Mesendoderm (in vitro differentiated cells): ENCODE measurements at regions not wholly inside any gene's neighbourhood (a gene's known extent, or its start where the extent isn't known, plus 50 kb on each side); places are given as distances from the start of the nearest gene placed in this dataset.

Source experiments
- DNase-seq: peaks from one replicate; pipeline ENCODE4 v3.0.0; 2013
- H2AK5ac ChIP-seq: 2 replicates; pipeline ENCODE4 v1.6.1; 2013; ENCODE audit warnings: low read length, inconsistent platforms
- H2BK120ac ChIP-seq: 2 replicates; pipeline ENCODE4 v1.6.1; 2013; ENCODE audit warnings: low read depth, mild to moderate bottlenecking, low read length, moderate library complexity, mixed read lengths
- H2BK15ac ChIP-seq: replicated peaks from 2 replicates; pipeline ENCODE4 v1.6.1; 2013; ENCODE audit warnings: low read depth, mild to moderate bottlenecking, moderate library complexity
- H2BK5ac ChIP-seq: 2 replicates; pipeline ENCODE4 v1.6.1; 2013; ENCODE audit warnings: low read length, inconsistent platforms
- H3K18ac ChIP-seq: 2 replicates; pipeline ENCODE4 v1.6.1; 2013; ENCODE audit warnings: mild to moderate bottlenecking, low read length, mixed read lengths
- H3K23ac ChIP-seq: one replicate; pipeline ENCODE4 v1.6.1; 2013; ENCODE audit warnings: low read length
- H3K27ac ChIP-seq: 2 replicates; pipeline ENCODE4 v1.5.1; 2013; ENCODE audit warnings: low read depth, mild to moderate bottlenecking, inconsistent platforms, low read length, moderate library complexity
- H3K27me3 ChIP-seq: 2 replicates; pipeline ENCODE4 v1.6.1; 2013; ENCODE audit warnings: low read length, control low read depth, mild to moderate bottlenecking, inconsistent platforms; ENCODE audit not compliant: insufficient read depth, poor library complexity
- H3K36me3 ChIP-seq: 2 replicates; pipeline ENCODE4 v1.6.1; 2013; ENCODE audit warnings: low read length, inconsistent platforms; ENCODE audit not compliant: control insufficient read depth, insufficient read depth
- H3K4ac ChIP-seq: one replicate; pipeline ENCODE4 v1.6.1; 2013; ENCODE audit warnings: low read depth, mild to moderate bottlenecking, low read length, moderate library complexity
- H3K4me1 ChIP-seq: 2 replicates; pipeline ENCODE4 v1.6.1; 2013; ENCODE audit warnings: low read depth, low read length, inconsistent platforms; ENCODE audit not compliant: control insufficient read depth
- H3K4me2 ChIP-seq: 2 replicates; pipeline ENCODE4 v1.6.1; 2013; ENCODE audit warnings: low read length
- H3K4me3 ChIP-seq: 2 replicates; pipeline ENCODE4 v1.5.1; 2013; ENCODE audit warnings: mild to moderate bottlenecking, low read length
- H3K56ac ChIP-seq: one replicate; pipeline ENCODE4 v1.6.1; 2013; ENCODE audit warnings: low read length
- H3K79me1 ChIP-seq: 2 replicates; pipeline ENCODE4 v1.6.1; 2013; ENCODE audit warnings: low read length, inconsistent platforms
- H3K79me2 ChIP-seq: 2 replicates; pipeline ENCODE4 v1.6.1; 2013; ENCODE audit warnings: mild to moderate bottlenecking, low read length; ENCODE audit not compliant: control insufficient read depth, insufficient read depth
- H3K9ac ChIP-seq: 2 replicates; pipeline ENCODE4 v1.6.1; 2013; ENCODE audit warnings: low read length, inconsistent platforms
- H4K5ac ChIP-seq: one replicate; pipeline ENCODE4 v1.6.1; 2013; ENCODE audit warnings: low read length
- H4K8ac ChIP-seq: one replicate; pipeline ENCODE4 v1.6.1; 2013; ENCODE audit warnings: low read depth, mild to moderate bottlenecking, control low read depth, low read length, moderate library complexity
- WGBS: extraction: QIAGEN DNeasy Blood & Tissue Kit; methylation state at CpG from one replicate; pipeline ENCODE4 v1.1.7; 2013; ENCODE audit warnings: low lambda C conversion rate, missing lambda C conversion rate; ENCODE audit not compliant: insufficient coverage; ENCODE audit errors: extremely low coverage; 5-methylcytosine and 5-hydroxymethylcytosine counted together

DNA sequence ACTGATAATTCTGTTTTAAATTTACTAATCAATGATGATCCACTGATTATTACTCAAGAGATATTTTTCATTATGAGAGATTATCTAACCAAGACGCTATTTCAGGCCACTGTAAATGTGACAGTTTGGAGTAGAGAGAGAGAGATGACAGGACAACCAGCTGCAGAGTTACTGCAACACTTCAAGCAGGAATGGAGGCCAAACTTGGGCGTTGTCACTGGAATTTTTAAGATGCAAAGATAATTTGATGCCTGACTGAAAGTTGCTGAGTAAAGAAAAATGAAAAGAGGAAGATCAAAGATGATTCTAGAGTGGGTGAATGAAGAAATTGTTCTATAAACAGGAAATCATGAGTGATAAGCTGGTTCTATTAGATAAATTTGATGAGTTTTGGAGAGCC, 1302.1 kb upstream of the TMEFF2 start:
- Histone ChIP-seq H3K23ac (no peak overlapping the region), H3K56ac (no peak overlapping the region), H3K4me1 (no peaks in the 10 kb centered on the region), H4K8ac (no peak overlapping the region), H3K4me3 (no peak overlapping the region), H3K79me2 (no peaks in the 10 kb centered on the region), H3K4ac (no peak overlapping the region), H4K5ac (no peak overlapping the region), H2BK120ac (no peak overlapping the region), H3K18ac (no peak overlapping the region), H3K4me2 (no peak overlapping the region), H3K79me1 (no peaks in the 10 kb centered on the region), H2BK5ac (no peak overlapping the region), H3K36me3 (no peaks in the 10 kb centered on the region), H3K9ac (no peak overlapping the region), H2AK5ac (no peak overlapping the region), H3K27ac (no peak overlapping the region), H2BK15ac (no peak overlapping the region), H3K27me3 (no peaks in the 10 kb centered on the region)
- no CpG with 5 or more reads among the region's 2 CpGs for WGBS
- no peak for DNase-seq

DNA sequence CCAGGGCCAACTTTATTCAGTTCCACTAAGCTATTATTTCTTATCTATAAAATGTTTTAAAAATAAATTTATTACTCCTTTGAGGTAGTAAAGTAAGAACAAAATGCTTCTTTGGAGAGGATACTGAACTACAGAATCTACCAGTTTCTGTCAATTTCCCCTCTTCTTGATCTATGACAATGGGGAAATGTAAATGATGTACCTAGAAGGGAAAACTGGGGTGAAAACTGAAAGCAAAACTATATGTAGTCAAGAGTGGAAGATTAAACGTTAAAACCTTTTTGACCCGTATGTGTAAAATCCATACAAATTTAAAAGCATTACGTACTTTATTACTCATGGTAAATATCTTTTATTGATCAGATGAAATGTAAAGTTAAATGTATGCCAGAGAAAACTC, 1287.8 kb upstream of the TMEFF2 start:
- Histone ChIP-seq H3K27ac (no peak overlapping the region), H3K23ac (no peak overlapping the region), H2BK120ac (no peak overlapping the region), H3K4ac (no peak overlapping the region), H3K79me1 (no peaks in the 10 kb centered on the region), H3K36me3 (no peaks in the 10 kb centered on the region), H4K5ac (no peak overlapping the region), H3K9ac (no peak overlapping the region), H3K4me3 (no peak overlapping the region), H2AK5ac (no peak overlapping the region), H3K79me2 (no peaks in the 10 kb centered on the region), H3K27me3 (no peaks in the 10 kb centered on the region), H2BK5ac (no peak overlapping the region), H3K56ac (no peak overlapping the region), H2BK15ac (no peak overlapping the region), H3K4me1 (no peaks in the 10 kb centered on the region), H4K8ac (no peak overlapping the region), H3K18ac (no peak overlapping the region), H3K4me2 (no peak overlapping the region)
- no CpG with 5 or more reads among the region's 3 CpGs for WGBS
- no peak for DNase-seq

DNA sequence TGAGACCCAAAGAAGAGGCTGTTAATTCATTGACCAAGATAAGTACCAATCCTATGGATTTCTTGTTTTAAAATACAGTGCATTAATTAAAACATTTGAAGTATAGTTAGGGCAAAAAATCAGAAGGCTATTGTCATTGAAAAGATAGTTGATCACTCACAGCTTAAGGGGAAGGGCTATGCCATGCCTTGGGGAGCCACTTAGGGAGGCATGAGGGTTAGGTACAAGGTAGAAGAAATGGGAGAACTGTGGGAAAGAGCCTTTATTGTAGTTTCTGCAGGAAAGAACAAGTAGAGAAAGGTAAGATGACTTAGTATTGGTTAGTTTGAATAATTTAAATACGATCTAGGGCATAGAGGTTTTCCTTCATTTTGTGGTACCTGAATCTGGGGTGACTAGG, 1285.5 kb upstream of the TMEFF2 start:
- no peak for DNase-seq
- Histone ChIP-seq H3K4me3 (no peak overlapping the region), H3K27ac (no peak overlapping the region), H2BK120ac (no peak overlapping the region), H3K56ac (no peak overlapping the region), H3K79me1 (no peaks in the 10 kb centered on the region), H3K4ac (no peak overlapping the region), H2BK5ac (no peak overlapping the region), H3K4me2 (no peak overlapping the region), H2BK15ac (no peak overlapping the region), H3K23ac (no peak overlapping the region), H3K79me2 (no peaks in the 10 kb centered on the region), H3K27me3 (no peaks in the 10 kb centered on the region), H4K5ac (no peak overlapping the region), H3K4me1 (no peaks in the 10 kb centered on the region), H3K36me3 (no peaks in the 10 kb centered on the region), H4K8ac (no peak overlapping the region), H2AK5ac (no peak overlapping the region), H3K18ac (no peak overlapping the region), H3K9ac (no peak overlapping the region)
- WGBS: no CpG with 5 or more reads among the region's 1 CpG

DNA sequence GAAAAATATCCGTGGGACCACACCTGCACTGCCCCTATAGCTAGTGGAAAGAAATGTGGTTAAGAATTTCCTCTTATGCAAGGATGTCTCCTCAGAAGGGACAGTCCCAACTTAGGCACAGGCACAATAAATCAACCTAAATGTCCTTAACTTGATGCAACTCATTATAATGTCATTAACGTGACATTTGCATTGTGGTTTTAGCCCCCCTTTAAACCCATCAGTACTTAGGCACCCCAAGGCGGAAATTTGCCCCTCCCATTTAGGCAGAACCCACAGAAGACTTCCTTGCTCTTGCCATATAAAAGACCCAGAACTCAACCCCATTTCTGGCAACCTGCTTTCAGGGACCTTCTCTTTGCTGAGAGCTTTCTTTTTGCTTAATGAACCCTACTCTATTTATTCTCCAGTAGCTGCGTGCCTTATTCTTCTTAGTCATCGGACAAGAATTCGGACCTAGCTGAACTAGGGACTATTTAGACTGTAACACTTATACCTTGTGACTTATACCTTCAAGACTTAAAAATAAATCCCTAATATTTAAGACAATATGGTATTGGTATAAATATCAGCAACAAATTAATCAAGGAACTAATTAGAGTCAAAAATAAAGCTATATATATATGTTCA, 1281.6 kb upstream of the TMEFF2 start:
- H2BK15ac ChIP-seq: no peak overlapping the region
- no peak overlapping the region for H3K18ac ChIP-seq
- H3K27me3 ChIP-seq: no peaks in the 10 kb centered on the region
- no peaks in the 10 kb centered on the region for H3K36me3 ChIP-seq
- no CpG with 5 or more reads among the region's 6 CpGs for WGBS
- H3K4me2 ChIP-seq: no peak overlapping the region
- no peak overlapping the region for H3K9ac ChIP-seq
- no peak overlapping the region for H3K23ac ChIP-seq
- no peak overlapping the region for H3K4me3 ChIP-seq
- no peak overlapping the region for H3K4ac ChIP-seq
- H4K5ac ChIP-seq: no peak overlapping the region
- H2BK120ac ChIP-seq: no peak overlapping the region
- H3K27ac ChIP-seq: no peak overlapping the region
- no peaks in the 10 kb centered on the region for H3K4me1 ChIP-seq
- H3K56ac ChIP-seq: no peak overlapping the region
- no peak overlapping the region for H2BK5ac ChIP-seq
- no peak overlapping the region for H2AK5ac ChIP-seq
- H3K79me1 ChIP-seq: no peaks in the 10 kb centered on the region
- no peaks in the 10 kb centered on the region for H3K79me2 ChIP-seq
- DNase-seq: no peak
- H4K8ac ChIP-seq: no peak overlapping the region

DNA sequence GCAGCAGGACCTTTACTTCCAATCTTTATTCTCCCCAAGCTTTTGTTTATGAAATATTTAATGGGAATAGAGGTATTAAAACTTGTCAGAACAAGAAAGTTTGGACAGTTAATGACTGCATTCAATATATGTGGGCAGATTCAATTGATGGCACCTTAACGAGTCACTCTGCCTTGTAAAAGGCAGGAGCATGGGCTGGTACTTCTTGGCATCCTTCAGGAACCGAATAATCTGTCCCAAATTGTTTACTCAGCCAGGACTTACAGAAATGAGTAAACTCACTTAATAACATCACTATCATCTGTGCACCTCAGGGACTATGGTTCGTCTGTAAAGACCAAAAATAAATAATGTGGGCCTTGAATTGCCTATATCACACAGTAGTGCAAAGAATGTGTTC, 1280.3 kb upstream of the TMEFF2 start:
- Histone ChIP-seq H3K23ac (no peak overlapping the region), H3K4me1 (no peaks in the 10 kb centered on the region), H3K4ac (no peak overlapping the region), H3K4me2 (no peak overlapping the region), H3K56ac (no peak overlapping the region), H2BK120ac (no peak overlapping the region), H2AK5ac (no peak overlapping the region), H3K79me1 (no peaks in the 10 kb centered on the region), H4K8ac (no peak overlapping the region), H3K79me2 (no peaks in the 10 kb centered on the region), H3K9ac (no peak overlapping the region), H3K27ac (no peak overlapping the region), H2BK5ac (no peak overlapping the region), H4K5ac (no peak overlapping the region), H3K36me3 (no peaks in the 10 kb centered on the region), H2BK15ac (no peak overlapping the region), H3K4me3 (no peak overlapping the region), H3K27me3 (no peaks in the 10 kb centered on the region), H3K18ac (no peak overlapping the region)
- no CpG with 5 or more reads among the region's 3 CpGs for WGBS
- DNase-seq: no peak

DNA sequence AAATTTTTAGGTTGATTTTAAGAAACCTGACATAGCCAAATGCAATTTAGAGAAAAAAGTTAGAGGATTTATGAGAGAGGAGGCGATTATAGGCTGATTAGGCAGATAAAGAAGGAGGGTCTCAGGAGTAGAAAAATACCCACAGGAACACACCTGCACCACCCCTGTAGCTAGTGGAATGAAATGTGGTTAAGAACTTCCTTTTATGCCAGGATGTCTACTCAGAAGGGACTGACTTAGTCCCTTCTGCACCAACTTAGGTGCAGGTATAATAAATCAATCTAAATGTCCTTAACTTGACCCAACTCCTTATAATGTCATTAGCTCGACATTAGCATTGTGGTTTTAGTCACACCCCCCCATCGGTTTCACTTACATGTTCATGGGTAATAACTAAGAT, 1274.5 kb upstream of the TMEFF2 start:
- H3K4me1 ChIP-seq: no peaks in the 10 kb centered on the region
- no peaks in the 10 kb centered on the region for H3K27me3 ChIP-seq
- H3K36me3 ChIP-seq: no peaks in the 10 kb centered on the region
- H3K4me2 ChIP-seq: no peak overlapping the region
- no peak overlapping the region for H3K18ac ChIP-seq
- H4K5ac ChIP-seq: no peak overlapping the region
- no peaks in the 10 kb centered on the region for H3K79me2 ChIP-seq
- no peak overlapping the region for H4K8ac ChIP-seq
- no peak overlapping the region for H3K23ac ChIP-seq
- no peak overlapping the region for H2BK5ac ChIP-seq
- H2BK120ac ChIP-seq: no peak overlapping the region
- no peaks in the 10 kb centered on the region for H3K79me1 ChIP-seq
- H3K4ac ChIP-seq: no peak overlapping the region
- no peak overlapping the region for H3K56ac ChIP-seq
- no peak overlapping the region for H3K9ac ChIP-seq
- no peak overlapping the region for H2AK5ac ChIP-seq
- H3K4me3 ChIP-seq: no peak overlapping the region
- no peak overlapping the region for H2BK15ac ChIP-seq
- DNase-seq: no peak
- H3K27ac ChIP-seq: no peak overlapping the region
- WGBS: 100% methylated on average over 1 of the region's 3 CpGs
